COLO829 (cell line): ENCODE measurements at regions not wholly inside any gene's neighbourhood (a gene's known extent, or its start where the extent isn't known, plus 50 kb on each side); places are given as distances from the start of the nearest gene placed in this dataset.
"Not testable (repeated sequence)": the region's sequence is repeated elsewhere in the genome, so short reads cannot be mapped to it uniquely, and the experiment has no call there.

Source experiments
- DNase-seq: peaks from one replicate; pipeline ENCODE4 v3.0.0; 2012; ENCODE audit warnings: low spot score

DNA sequence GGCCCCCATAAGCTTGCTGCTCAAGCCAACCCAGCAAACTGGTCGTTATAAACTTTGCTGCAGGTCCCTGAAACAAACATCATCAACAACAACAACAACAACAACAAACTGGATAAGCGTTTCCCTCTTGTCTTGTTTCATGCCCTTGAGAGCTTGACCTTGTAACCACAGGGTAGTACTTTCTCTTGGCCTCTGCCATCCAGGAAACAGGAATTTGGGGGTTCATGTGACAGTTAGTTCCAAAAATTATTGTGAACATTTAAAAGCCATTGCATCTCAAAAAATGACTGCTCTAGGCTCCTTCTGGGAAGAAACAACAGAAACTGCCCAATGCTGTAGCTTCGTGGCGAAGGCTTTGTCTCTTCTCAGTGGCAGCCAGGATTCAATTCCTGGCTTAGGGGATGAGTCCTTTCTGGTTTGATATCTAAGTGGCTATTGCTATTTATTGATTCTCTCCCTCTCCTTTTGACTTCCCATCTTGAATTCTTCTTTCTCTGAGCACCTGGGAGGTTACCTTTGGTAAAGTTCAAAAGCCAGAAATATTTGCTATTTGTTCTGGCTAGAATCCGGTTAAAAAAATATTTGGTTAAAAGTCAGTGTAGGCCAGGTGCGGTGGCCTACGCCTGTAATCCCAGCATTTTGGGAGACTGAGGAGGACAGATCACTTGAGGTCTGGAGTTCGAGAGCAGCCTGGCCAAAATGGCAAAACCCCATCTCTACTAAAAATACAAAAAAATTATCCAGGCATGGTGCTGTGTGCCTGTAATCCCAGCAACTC, 52.0 kb upstream of the CPM start:
- DNase-seq = no peak

DNA sequence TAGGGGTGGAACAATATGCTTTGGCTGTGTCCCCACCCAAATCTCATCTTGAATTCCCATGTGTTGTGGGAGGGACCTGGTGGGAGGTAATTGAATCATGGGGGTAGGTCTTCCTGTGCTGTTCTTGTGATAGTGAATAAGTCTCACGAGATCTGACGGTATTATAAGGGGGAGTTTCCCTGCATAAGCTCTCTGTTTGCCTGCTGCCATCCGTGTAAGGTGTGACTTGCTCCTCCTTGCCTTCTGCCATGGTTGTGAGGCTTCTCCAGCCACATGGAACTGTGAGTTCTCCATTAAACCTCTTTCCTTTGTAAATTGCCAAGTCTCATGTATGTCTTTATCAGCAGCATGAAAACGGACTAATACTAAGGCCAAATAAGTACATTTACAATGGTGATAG, 64.6 kb upstream of the CPM start:
- not testable (repeated sequence) for DNase-seq

DNA sequence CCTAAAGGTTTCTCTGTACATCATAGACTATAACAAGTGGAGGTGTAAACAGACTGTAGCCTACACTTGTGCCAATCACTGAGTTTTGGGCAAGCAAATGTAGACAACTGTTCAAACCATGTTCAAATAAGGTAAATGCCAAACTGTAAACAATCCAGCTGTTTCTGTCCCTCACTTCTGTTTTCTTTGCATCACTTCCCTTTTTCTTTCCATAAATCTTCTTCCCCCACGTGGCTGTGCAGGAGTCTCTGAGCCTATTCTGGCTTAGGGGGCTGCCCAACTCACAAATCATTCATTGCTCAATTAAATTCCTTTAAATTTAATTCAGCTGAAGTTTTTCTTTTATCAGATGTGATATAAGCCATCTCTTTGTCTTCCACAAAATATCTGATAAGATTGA, 65.1 kb upstream of the CPM start:
- DNase-seq = no peak

DNA sequence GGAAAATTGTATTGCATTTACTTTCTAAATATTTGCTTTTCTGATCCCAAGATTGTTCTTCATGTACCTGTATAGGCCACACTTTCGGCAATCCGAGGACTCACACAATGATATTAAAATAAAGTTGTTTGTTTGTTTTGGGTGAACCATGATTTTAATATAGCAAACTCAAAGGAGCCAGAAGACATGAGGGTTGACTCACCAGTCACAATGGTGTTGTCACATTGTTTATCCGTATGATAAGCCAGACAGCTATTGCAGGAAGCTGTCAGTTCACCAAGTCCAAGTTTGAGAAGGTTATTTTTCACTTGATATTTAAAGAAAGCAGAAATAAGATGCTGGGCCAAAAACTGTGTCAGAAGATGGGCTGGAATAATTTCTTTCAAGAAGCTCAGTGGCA, 67.1 kb upstream of the CPM start:
- no peak for DNase-seq

DNA sequence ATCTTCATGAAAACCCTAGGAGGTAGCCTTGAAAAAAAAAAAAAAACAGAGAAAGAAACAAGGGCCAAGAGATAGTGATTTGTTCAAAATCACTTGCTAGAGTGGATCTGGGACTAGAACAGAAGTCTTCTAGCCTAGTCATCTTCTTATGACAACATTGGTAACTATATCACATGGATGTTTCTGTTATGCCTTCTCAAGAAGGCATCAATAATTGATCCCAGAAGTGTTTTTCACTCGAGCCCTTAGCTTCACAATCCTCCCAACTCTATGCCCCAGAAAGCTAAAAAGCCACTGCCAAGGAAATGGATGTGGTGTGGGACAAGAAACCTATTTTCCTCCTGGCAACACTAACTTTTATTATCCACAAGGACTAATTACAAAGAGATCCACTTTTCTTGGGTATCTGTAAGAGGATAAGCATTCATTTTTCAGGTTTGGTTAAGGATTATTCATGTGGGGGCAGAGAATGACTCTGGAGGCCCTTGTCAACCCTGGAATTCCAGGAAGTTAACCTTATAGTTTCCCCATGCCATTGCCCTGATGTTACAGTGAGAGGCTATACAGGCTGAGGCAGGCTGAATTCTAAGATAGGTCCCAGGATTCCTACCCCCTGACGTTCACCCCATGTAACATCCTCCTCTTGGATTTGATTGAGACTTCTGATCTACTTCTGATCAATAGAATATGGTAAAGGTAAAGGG, 67.7 kb upstream of the CPM start:
- no peak for DNase-seq

DNA sequence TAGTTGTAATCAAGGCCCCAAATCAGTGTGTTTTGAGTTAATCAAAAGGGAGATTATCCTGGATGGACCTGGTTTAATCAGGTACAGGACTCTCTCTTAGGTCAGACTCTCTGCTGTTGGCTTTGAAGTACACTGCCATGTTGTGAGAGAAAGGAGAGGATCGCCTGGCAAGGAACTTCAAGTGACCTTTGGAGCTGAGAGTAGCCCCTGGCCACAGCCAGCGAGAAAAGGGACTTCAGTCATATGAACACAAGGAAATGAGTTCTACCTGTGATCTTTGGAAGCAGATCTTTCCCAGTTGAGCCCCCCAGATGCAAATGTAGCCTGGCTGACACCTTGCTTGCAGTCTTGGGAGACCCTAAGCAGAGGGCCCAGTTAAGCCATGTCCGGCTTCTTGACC, 68.3 kb upstream of the CPM start:
- DNase-seq = no peak

DNA sequence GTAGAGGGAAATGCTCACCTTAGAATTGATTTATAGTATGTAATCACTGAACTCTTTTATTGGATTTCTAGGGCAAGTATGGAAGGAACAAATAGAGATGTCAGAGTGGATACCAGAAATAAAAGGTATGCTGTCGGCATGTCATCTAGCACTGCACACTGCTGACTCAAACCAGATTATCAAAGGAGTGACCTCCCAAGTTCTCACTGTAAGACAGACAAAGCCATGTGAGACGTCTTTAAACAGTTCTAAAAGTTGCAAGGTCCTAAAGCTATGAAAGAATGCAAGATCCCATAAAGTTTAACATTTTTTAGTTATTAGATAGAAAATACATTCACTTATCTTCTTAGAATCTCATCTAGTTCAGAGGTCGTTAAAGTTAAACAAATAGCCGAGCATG, 70.0 kb upstream of the CPM start:
- no peak for DNase-seq

DNA sequence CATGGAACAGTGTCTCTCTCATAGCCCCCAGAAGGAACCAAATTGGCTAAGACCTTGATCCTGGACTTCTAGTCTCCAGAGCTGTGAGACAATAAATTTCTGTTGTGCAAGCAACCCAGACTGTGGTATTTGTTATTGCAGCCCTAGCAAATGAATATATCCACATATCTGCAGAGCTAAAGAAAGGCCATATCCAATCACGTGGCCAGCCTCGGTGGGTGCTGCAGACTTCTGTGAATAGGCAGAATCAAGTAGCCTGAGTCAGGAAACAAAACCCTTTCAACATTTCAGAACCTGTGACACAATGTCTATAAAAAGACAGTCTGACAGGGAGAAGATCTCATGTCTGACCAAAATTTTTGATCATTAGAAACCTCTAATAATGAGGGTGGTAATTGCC, 71.0 kb upstream of the CPM start:
- DNase-seq = no peak

DNA sequence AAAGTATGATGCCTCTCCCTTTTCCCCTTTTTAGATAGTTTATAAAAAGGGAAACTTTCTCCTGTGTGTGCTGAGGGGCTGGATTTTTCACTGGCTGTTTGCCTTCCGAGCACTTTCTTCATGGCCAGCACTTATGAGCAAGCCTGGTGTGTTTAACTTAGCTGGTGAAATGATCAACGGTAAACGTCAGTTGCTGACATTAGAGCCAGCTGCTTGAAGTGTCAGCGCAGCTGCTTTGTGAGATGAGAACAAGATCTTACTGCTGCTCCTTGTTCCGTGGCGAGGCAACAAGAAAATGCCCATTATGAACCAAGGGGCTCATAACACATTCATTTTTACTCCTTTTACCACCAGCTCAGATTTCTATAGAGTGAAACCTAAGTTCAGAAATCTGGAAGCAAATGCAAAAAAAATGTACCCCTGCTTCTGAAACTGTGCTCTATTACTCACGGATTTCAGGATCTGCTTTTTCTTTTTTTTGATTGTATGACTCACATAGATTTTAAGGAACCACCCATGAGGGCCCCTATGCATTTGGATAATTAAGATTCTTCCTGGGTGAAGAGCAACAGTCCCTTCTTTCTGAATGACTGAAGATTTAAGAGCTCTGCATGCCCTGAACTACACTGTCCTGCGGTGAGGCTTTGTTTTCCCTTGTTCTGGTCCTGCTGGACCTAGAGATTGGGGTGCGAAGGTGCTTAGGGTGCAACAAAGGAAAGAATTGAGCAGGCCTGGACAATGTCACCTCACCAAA, 74.3 kb upstream of the CPM start:
- DNase-seq = no peak

DNA sequence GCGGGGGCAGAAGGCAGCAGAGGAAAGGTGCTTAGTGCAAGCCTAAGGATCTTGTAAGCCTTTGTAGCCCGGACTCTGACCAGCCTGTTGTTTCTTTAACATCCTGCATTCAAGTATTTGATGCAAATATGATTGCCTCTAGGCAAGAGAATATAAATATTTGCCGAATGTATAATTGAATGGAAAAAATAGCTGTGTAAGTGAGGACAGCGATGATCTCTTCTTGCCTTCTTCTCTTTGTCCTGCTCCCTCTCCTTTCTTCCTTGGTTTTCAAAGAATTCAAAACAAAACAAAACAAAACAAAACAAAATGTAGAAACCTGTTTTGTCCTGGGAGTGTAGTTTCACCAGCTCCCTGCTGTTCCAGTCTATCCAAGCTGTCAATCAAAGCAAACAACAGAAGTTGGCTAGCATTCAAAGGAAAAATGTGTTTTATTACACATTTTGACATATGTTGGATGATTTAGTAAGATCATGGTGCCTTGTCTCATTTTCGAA, 74.9 kb upstream of the CPM start:
- DNase-seq = no peak

DNA sequence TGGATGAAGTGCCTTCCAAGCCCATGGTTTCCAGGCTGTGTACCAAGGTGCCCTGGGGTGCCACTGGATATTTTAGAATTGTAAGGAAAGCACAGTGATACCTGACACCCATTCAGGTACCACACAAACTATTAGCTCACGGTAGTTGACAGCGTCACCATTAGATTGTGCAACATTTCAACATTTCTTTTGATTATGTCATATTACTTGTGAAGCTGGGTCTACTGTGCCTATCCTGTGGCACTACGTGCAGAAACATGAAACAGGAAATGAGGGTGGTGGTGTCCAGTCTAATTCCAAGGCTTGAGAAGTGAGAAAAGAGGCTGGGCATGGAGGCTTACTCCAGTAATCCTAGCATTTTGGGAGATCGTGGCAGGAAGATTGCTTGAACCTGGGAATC, 75.5 kb upstream of the CPM start:
- DNase-seq = no peak

DNA sequence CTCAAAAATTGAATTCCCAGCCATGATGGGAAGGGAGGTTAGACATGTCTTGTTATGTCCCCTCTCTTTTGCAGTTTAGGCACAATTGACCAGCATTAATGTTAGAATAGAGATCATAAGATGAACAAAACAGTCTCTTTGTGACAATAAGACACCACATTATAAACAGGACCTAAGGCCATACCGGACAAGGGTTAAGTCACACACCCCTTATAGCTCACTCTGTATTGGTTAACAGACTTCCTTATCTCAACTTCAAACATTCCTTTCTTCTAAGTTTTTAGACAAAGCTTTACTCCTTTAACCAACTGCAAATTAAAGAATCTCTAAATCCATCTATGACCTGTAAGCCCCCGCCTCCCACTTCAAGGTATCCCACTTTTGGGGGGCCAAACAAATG, 81.1 kb upstream of the CPM start:
- DNase-seq = no peak

DNA sequence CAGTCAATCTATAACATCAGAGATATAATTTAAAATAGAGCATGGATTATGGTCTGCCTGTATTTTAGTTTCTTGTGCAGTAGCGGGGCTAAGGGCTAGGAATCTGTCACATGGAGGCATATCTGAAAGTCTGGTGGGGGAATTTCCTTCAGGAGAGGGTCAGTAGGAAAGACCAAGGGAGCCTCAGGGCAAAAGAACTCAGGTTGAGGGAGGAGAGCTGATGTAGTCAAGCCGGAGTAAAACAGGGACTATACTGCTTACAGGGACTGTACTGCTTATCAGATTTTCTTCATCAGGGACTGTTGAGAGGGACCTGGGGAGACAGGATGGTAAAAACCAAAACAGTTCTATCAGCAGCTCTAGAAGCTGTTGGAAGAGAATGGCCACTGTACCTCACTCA, 82.0 kb upstream of the CPM start:
- no peak for DNase-seq

DNA sequence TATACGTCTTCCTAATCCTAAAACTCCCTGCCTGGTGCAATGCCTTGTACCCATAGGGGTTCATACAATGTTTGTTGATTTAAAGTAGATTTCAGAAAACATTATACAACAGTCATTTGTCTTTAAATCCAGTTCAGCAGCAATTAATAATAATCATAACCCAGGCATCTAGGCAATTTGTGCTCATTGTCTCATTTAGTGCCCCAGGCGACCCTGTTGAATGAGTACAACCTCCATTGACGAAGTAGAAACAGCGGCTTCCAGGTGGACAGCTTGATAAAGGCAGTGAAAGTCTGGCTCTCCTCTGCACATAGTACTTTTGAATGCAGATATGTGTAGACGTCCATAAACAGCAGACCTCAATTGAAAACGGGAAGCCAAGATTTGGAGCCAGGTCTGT, 82.9 kb upstream of the CPM start:
- DNase-seq = no peak

DNA sequence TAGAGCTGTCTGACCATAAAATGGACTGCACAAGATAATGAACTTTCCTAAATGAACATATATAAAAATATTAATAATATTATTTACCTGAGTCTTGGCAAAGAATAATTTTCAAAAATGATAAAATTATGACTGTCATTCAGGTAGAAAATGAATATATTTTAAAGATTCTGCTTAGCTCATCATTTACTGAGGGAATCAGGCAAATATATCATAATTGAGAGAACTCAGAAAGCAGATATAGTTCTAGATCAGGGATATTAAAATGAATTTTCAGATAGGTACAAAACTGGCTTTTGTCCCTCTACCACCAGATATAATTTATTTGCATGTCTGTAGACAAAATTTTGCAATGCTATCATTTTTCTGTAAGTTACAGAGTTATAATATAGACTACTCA, 86.1 kb upstream of the CPM start:
- no peak for DNase-seq

DNA sequence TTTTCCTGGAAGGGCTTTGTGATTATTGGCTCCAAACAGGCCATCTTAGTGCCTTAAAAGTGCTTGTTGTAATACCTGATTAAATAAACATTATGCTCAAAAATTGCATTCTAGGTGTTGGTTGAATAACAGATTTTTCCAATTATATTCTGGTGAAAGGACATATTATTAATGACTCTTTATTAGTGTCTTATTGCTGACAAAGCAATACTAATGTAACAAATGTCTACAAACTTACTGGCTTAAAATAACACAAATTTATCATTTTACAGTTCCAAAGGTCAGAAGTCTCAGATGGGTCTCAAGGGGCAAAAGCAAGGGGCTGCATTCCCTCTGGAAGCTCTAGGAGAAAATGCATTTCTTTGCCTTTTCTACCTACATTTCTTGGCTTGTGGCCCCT, 86.9 kb upstream of the CPM start:
- DNase-seq = no peak

DNA sequence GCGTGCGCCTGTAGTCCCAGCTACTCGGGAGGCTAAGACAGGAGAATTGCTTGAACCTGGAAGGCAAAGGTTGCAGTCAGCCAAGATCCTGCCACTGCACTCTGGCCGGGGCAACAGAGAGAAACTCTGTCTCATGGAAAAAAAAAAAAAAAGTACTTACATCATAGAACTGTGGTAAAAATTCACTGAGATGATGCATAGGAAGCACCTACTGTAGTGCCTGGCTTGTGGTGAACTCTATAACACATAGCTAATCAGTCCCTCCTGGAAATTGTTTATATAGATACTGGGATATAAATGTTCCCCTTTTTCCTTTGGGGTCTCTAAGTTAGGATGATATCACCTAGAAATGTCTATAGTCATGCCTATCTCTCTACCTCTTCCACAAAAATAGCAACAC, 89.7 kb upstream of the CPM start:
- no peak for DNase-seq

DNA sequence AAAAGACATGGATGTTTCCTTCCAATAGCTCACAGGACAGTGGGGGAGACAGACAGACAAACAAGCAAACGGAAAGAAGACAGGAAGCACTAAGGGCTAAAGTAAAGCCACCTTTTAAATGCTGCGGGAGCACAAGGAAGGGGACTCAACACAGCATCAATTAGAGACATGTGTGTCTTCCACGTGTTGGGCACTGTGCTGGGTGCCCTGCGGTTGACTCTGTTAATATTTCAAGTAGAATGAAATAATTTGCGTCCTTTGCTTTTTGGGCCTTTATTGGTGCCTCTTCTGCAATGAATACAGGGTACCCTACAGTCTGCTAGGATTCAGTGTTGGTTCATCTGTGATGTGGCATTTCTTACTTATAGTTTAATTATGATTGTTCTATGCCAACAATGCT, 90.9 kb upstream of the CPM start:
- DNase-seq = no peak

DNA sequence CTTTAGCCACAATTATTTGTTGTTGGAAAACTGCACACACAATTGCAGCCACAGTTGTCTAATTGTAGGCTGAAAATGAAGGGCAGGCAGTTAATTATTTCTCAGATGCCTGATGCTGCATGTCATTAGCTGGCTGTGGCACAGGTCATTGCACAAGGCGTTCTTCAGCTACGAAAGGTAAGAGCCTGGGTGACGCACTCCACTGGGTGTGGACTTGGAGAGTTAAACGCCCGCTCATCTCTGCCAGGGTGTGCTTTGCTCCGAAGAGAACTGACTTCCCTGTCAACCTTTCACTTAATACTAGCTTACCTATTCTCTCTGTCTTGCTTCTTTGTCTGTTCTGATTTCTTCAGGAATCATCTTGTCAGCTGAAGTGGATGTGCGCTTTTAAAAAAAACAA, 91.4 kb upstream of the CPM start:
- DNase-seq = no peak

DNA sequence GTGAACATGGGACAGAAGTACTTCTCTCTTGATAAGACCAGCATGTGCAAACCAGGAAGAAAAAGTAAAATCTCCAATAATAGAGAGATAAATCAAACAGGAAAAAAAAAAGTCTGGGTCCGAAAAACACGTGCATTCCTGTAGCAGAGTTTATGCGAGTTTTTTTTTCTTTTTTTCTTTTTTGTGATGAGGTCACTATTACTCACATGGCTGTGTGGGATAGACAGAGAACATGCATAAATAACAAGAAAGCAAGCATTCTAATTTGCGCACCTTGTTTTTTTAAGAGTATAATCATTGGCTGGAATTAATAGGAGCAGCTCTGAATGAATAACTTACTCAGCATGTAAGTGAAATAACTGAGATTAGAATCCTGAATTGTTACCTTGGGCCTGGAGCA, 91.9 kb upstream of the CPM start:
- no peak for DNase-seq

DNA sequence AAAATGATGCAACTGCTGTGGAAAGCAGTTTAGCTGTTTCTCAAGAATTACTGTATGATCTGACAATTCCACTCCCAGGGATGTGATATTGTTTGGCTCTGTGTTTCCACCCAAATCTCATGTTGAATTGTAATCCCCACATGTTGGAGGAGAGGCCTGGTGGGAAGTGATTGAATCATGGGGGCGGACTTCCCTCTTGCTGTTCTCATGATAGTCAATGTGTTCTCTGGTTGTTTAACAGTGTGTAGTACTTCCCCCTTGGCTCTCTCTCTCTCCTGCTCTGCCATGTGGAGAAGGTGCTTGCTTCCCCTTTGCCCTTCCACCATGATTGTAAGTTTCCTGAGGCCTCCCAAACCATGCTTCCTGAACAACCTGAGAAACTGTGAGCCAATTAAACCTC, 93.4 kb upstream of the CPM start:
- no peak for DNase-seq

DNA sequence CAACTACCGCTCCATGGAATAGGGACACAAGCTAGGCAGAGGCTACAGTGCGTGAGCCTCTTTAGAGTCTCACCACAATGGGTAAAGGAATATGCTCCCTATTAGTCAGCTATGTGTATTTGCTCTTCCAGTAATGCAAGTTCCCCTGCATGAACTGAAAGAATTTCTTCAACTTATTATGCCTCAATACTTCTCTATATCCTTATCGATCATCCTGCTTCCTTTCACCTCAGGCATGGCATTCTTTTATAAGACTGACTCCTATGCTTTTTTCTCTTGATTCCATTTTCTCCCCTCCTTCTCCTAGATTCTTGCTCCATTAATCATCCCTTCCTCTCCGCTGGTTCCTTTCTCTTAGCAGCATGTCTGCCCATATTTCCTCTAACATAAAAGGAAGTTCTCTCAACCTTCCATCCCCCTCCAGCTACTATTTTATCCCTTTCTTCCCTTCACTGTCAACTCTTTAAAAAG, 94.5 kb upstream of the CPM start:
- no peak for DNase-seq
